ENCODE measurements at regions not wholly inside any gene's neighbourhood (a gene's known extent, or its start where the extent isn't known, plus 50 kb on each side); places are given as distances from the start of the nearest gene placed in this dataset.

- ATAC-seq, result no peak
Observed at GRCh38 chr10:10684972-10685371, 332.7 kb upstream of the CELF2 start.

GRCh38 chr10:10685566-10685965 is 332.1 kb upstream of the CELF2 start:
- no peak for ATAC-seq
- no peak for TF ChIP-seq ZFP3 (CRISPR knock-in tag; IDR thresholded peaks at IDR 0.05)
- TF ChIP-seq CSRNP3 (CRISPR knock-in tag; IDR thresholded peaks at IDR 0.05), result no peak

More at GRCh38 chr10:10684972-10685371, 332.7 kb upstream of the CELF2 start:
- TF ChIP-seq POU6F1 (CRISPR knock-in tag; IDR thresholded peaks at IDR 0.05; ENCODE audit: borderline replicate concordance, low read depth) (no peak), SNAI2 (CRISPR knock-in tag; IDR thresholded peaks at IDR 0.05) (no peak), BACH2 (CRISPR knock-in tag; IDR thresholded peaks at IDR 0.05; ENCODE audit: borderline replicate concordance) (no peak), ZC3H10 (CRISPR knock-in tag; IDR thresholded peaks at IDR 0.05) (no peak), ISL1 (CRISPR knock-in tag; IDR thresholded peaks at IDR 0.05) (no peak), TOX (CRISPR knock-in tag; IDR thresholded peaks at IDR 0.05; ENCODE audit: borderline replicate concordance) (no peak), CSRNP3 (CRISPR knock-in tag; IDR thresholded peaks at IDR 0.05) (no peak)
- TF ChIP-seq, protein P1, sequence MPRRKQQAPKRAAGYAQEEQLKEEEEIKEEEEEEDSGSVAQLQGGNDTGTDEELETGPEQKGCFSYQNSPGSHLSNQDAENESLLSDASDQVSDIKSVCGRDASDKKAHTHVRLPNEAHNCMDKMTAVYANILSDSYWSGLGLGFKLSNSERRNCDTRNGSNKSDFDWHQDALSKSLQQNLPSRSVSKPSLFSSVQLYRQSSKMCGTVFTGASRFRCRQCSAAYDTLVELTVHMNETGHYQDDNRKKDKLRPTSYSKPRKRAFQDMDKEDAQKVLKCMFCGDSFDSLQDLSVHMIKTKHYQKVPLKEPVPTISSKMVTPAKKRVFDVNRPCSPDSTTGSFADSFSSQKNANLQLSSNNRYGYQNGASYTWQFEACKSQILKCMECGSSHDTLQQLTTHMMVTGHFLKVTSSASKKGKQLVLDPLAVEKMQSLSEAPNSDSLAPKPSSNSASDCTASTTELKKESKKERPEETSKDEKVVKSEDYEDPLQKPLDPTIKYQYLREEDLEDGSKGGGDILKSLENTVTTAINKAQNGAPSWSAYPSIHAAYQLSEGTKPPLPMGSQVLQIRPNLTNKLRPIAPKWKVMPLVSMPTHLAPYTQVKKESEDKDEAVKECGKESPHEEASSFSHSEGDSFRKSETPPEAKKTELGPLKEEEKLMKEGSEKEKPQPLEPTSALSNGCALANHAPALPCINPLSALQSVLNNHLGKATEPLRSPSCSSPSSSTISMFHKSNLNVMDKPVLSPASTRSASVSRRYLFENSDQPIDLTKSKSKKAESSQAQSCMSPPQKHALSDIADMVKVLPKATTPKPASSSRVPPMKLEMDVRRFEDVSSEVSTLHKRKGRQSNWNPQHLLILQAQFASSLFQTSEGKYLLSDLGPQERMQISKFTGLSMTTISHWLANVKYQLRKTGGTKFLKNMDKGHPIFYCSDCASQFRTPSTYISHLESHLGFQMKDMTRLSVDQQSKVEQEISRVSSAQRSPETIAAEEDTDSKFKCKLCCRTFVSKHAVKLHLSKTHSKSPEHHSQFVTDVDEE (CRISPR knock-in tag; IDR thresholded peaks at IDR 0.05), result no peak

DNA sequence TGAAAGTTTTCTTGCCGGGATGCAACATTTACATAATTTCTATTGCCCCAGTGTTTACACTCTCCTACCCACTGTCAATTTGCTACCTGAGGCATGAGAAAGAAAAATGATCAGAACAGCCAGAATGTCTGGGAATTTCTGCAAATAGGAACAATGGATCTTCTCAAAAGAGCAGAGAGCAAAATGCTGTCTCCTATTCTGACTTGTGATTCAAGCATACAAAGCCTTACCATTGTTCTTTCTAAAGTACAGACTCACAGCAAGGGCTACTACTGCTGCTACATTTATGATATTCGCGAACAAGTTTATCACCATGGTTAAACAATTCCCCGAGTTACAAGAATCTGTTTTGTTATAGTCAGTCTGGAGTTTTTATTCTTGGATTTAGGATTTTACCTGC is 329.9 kb upstream of the CELF2 start:
- no peak for ATAC-seq
- TF ChIP-seq SNAI2 (CRISPR knock-in tag; IDR thresholded peaks at IDR 0.05), result no peak
- no peak for TF ChIP-seq ZNF8 (CRISPR knock-in tag; IDR thresholded peaks at IDR 0.05)
- no peak for TF ChIP-seq BACH2 (CRISPR knock-in tag; IDR thresholded peaks at IDR 0.05; ENCODE audit: borderline replicate concordance)
- TF ChIP-seq, protein P2, sequence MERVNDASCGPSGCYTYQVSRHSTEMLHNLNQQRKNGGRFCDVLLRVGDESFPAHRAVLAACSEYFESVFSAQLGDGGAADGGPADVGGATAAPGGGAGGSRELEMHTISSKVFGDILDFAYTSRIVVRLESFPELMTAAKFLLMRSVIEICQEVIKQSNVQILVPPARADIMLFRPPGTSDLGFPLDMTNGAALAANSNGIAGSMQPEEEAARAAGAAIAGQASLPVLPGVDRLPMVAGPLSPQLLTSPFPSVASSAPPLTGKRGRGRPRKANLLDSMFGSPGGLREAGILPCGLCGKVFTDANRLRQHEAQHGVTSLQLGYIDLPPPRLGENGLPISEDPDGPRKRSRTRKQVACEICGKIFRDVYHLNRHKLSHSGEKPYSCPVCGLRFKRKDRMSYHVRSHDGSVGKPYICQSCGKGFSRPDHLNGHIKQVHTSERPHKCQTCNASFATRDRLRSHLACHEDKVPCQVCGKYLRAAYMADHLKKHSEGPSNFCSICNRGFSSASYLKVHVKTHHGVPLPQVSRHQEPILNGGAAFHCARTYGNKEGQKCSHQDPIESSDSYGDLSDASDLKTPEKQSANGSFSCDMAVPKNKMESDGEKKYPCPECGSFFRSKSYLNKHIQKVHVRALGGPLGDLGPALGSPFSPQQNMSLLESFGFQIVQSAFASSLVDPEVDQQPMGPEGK (CRISPR knock-in tag; IDR thresholded peaks at IDR 0.05; ENCODE audit: borderline replicate concordance), result no peak
- TF ChIP-seq TCF4 (CRISPR knock-in tag; IDR thresholded peaks at IDR 0.05; ENCODE audit: borderline replicate concordance), result no peak
- TF ChIP-seq ZNF565 (CRISPR knock-in tag; conservative IDR thresholded peaks at IDR 0.05; ENCODE audit: low read depth), result no peak
- TF ChIP-seq ARNTL (CRISPR knock-in tag; IDR thresholded peaks at IDR 0.05; ENCODE audit: borderline replicate concordance, low read depth), result no peak
- no peak for TF ChIP-seq ZFP3 (CRISPR knock-in tag; IDR thresholded peaks at IDR 0.05)
- TF ChIP-seq TOX (CRISPR knock-in tag; IDR thresholded peaks at IDR 0.05; ENCODE audit: borderline replicate concordance), result no peak
- TF ChIP-seq PPARA (CRISPR knock-in tag; IDR thresholded peaks at IDR 0.05; ENCODE audit: borderline replicate concordance), result no peak
- TF ChIP-seq OSR1 (CRISPR knock-in tag; IDR thresholded peaks at IDR 0.05), result no peak
- no peak for TF ChIP-seq ESRRG (CRISPR knock-in tag; IDR thresholded peaks at IDR 0.05)
- TF ChIP-seq CSDC2 (CRISPR knock-in tag; IDR thresholded peaks at IDR 0.05), result no peak
- TF ChIP-seq RARB (CRISPR knock-in tag; IDR thresholded peaks at IDR 0.05), result no peak
- TF ChIP-seq, protein P3, sequence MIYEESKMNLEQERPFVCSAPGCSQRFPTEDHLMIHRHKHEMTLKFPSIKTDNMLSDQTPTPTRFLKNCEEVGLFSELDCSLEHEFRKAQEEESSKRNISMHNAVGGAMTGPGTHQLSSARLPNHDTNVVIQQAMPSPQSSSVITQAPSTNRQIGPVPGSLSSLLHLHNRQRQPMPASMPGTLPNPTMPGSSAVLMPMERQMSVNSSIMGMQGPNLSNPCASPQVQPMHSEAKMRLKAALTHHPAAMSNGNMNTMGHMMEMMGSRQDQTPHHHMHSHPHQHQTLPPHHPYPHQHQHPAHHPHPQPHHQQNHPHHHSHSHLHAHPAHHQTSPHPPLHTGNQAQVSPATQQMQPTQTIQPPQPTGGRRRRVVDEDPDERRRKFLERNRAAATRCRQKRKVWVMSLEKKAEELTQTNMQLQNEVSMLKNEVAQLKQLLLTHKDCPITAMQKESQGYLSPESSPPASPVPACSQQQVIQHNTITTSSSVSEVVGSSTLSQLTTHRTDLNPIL (CRISPR knock-in tag; IDR thresholded peaks at IDR 0.05; ENCODE audit: low read depth), result no peak
